ENCODE measurements at regions not wholly inside any gene's neighbourhood (a gene's known extent, or its start where the extent isn't known, plus 50 kb on each side); places are given as distances from the start of the nearest gene placed in this dataset.

DNA sequence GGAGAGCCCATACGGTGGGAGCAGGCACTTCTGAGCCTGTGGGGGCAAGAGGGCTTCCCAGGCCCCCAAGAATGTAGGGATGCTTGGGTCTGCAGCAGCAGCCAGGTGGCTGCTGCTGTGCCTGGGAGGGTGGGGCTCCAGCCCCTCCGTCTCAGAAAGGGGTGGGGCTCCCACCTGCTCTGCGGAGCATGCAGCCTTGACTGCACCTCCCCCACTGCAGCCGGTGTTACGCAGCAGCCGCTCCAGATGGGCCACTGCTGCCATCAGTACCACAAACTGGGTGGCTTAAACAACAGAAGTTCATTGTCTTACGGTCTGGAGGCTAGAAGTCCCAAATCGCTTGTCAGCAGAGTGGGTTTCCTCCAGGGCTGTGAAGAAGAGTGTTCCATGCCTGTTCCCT is 365.5 kb downstream of the TMEM38B start:
- TF ChIP-seq CTBP1 (IDR thresholded peaks at IDR 0.05; ENCODE audit: borderline replicate concordance) = no peak
- no peak for TF ChIP-seq SUZ12 (IDR thresholded peaks at IDR 0.05)
- no peak for TF ChIP-seq SP1 (IDR thresholded peaks at IDR 0.05)
- TF ChIP-seq ELF4 (IDR thresholded peaks at IDR 0.05) = no peak
- TF ChIP-seq, protein P1, sequence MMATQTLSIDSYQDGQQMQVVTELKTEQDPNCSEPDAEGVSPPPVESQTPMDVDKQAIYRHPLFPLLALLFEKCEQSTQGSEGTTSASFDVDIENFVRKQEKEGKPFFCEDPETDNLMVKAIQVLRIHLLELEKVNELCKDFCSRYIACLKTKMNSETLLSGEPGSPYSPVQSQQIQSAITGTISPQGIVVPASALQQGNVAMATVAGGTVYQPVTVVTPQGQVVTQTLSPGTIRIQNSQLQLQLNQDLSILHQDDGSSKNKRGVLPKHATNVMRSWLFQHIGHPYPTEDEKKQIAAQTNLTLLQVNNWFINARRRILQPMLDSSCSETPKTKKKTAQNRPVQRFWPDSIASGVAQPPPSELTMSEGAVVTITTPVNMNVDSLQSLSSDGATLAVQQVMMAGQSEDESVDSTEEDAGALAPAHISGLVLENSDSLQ (IDR thresholded peaks at IDR 0.05) = no peak
- TF ChIP-seq FOXM1 (IDR thresholded peaks at IDR 0.05; ENCODE audit: borderline replicate concordance) = no peak
